Upper lobe of left lung (tissue), 4 donors: ENCODE measurements at regions not wholly inside any gene's neighbourhood (a gene's known extent, or its start where the extent isn't known, plus 50 kb on each side); places are given as distances from the start of the nearest gene placed in this dataset.

Experiments used
- CTCF ChIP-seq, 6 experiments: fragments of 450-650 bp in 4 of 6; fragments of 200-600 bp in 2 of 6; sonication (generic) in 2 of 6; IDR thresholded peaks; one replicate each; pipeline ENCODE4 v1.5.1; 2016 to 2019; ENCODE audit warnings: antibody characterized with exemption in 6 of 6
- POLR2A ChIP-seq, 4 donors: fragments of 450-650 bp; IDR thresholded peaks; one replicate each; pipeline ENCODE4 v1.5.1; 2016 to 2017; ENCODE audit warnings: antibody characterized with exemption in 4 of 4, mild to moderate bottlenecking in 2 of 4

- TF ChIP-seq CTCF (IDR thresholded peaks at IDR 0.05) (no peak), POLR2A (IDR thresholded peaks at IDR 0.05) (no peak)
Measured at GRCh38 chr20:52389606-52390005, 198.0 kb upstream of the ZFP64 start.
